HCT116 (cell line): ENCODE measurements at regions not wholly inside any gene's neighbourhood (a gene's known extent, or its start where the extent isn't known, plus 50 kb on each side); places are given as distances from the start of the nearest gene placed in this dataset.

Experiments
- ATAC-seq: fragments of 200-7000 bp; cut with Tn5 transposase; 2 replicates; pipeline ENCODE4 v1.9.1; 2020; ENCODE audit warnings: mild to moderate bottlenecking, moderate library complexity
- BruUV-seq: library from RNA; stranded (reverse); fragments of 400-500 nt; replicated peaks from 2 replicates; lab custom pipeline; 2021; lab: Mats Ljungman, UMichigan
- CTCF ChIA-PET: fragments of 300-600 bp; sonication (Branson Sonifier 250); formaldehyde crosslinking; loops from one replicate; lab custom pipeline; 2021; ENCODE audit warnings: antibody characterized with exemption; lab: Charles Lee
- POLR2A ChIA-PET: fragments of 300-600, 350-600 bp; sonication (Branson Sonifier 250); formaldehyde crosslinking; loops from one replicate; lab custom pipeline; 2021; ENCODE audit warnings: antibody characterized with exemption; lab: Charles Lee
- RAD21 ChIA-PET, 2 experiments: fragments of 300-600 bp; sonication (Branson Sonifier 250); formaldehyde crosslinking; loops; one replicate each; lab custom pipeline; 2023; ENCODE audit warnings: low total read pairs in 2 of 2; ENCODE audit not compliant: uncharacterized antibody in 2 of 2, unreplicated experiment in 2 of 2, low non-redundant PET in 1 of 2; lab: Charles Lee
- DNase-seq: peaks from one replicate; pipeline ENCODE4 v3.0.0-alpha.2; 2010; ENCODE audit warnings: low read depth, low spot score
- H2AFZ ChIP-seq: fragments of 200-600 bp; shearing (Covaris generic), sonication (generic); 2 replicates; pipeline ENCODE4 v1.6.1; 2017; ENCODE audit warnings: low read depth, mixed run types, mixed read lengths, antibody characterized with exemption, low read length; ENCODE audit not compliant: poor library complexity, severe bottlenecking
- H3K27ac ChIP-seq: 2 replicates; pipeline ENCODE4 v1.5.1; 2012; ENCODE audit warnings: low read depth, low read length
- H3K27me3 ChIP-seq: fragments of 200-600 bp; sonication (generic); 2 replicates; pipeline ENCODE4 v1.6.1; 2016; ENCODE audit warnings: mixed run types, low read length, mixed read lengths; ENCODE audit not compliant: insufficient read depth
- H3K36me3 ChIP-seq, 2 experiments: fragments of 200-500 bp in 1 of 2; fragments of 200-600 bp in 1 of 2; sonication (Bioruptor generic) in 1 of 2; sonication (generic) in 1 of 2; 2 replicates each; pipeline versions ENCODE4 v1.5.1 to v1.6.1; 2014 to 2016; ENCODE audit warnings: low read length in 2 of 2, inconsistent platforms in 1 of 2, mixed read lengths in 1 of 2, mixed run types in 1 of 2; ENCODE audit not compliant: insufficient read depth in 2 of 2, control insufficient read depth in 1 of 2
- H3K4me1 ChIP-seq, 2 experiments: fragments of 200-600 bp in 1 of 2; sonication (generic) in 1 of 2; 2 replicates each; pipeline versions ENCODE4 v1.5.1 to v1.6.1; 2012 to 2017; ENCODE audit warnings: low read length in 2 of 2, inconsistent platforms in 1 of 2, mild to moderate bottlenecking in 1 of 2, mixed read lengths in 1 of 2, mixed run types in 1 of 2, moderate library complexity in 1 of 2; ENCODE audit not compliant: insufficient read depth in 2 of 2, control insufficient read depth in 1 of 2
- H3K4me2 ChIP-seq: fragments of 200-600 bp; sonication (generic); 2 replicates; pipeline ENCODE4 v1.6.1; 2017; ENCODE audit warnings: mixed run types, low read length, mixed read lengths
- H3K4me3 ChIP-seq, 2 experiments: fragments of 200-600 bp in 1 of 2; sonication (generic) in 1 of 2; replicated peaks in 1 of 2; 2 replicates each; pipeline ENCODE4 v1.5.1; 2011 to 2016; ENCODE audit warnings: low read length in 2 of 2, control low read depth in 1 of 2, low read depth in 1 of 2, mild to moderate bottlenecking in 1 of 2, mixed read lengths in 1 of 2, mixed run types in 1 of 2
- H3K79me2 ChIP-seq: fragments of 200-600 bp; sonication (generic); 2 replicates; pipeline ENCODE4 v1.6.1; 2017; ENCODE audit warnings: mild to moderate bottlenecking, mixed run types, low read length, moderate library complexity, mixed read lengths; ENCODE audit not compliant: insufficient read depth
- H3K9ac ChIP-seq: fragments of 200-600 bp; sonication (generic); 2 replicates; pipeline ENCODE4 v1.6.1; 2016; ENCODE audit warnings: low read length, mixed read lengths
- H3K9me2 ChIP-seq: fragments of 200-600 bp; sonication (generic), shearing (Covaris generic); 2 replicates; pipeline ENCODE4 v1.6.1; 2017; ENCODE audit warnings: mixed run types, mild to moderate bottlenecking, moderate library complexity; ENCODE audit not compliant: insufficient read depth
- H3K9me3 ChIP-seq, 2 experiments: fragments of 200-500 bp in 1 of 2; fragments of 200-600 bp in 1 of 2; sonication (Bioruptor generic) in 1 of 2; sonication (generic) in 1 of 2; 2 replicates each; pipeline ENCODE4 v1.6.1; 2014 to 2017; ENCODE audit warnings: low read length in 2 of 2, mixed read lengths in 2 of 2, inconsistent platforms in 1 of 2, low read depth in 1 of 2, mild to moderate bottlenecking in 1 of 2, mixed run types in 1 of 2, moderate library complexity in 1 of 2; ENCODE audit not compliant: control insufficient read depth in 1 of 2, insufficient read depth in 1 of 2
- H4K20me1 ChIP-seq: fragments of 200-600 bp; sonication (generic), shearing (Covaris generic); 2 replicates; pipeline ENCODE4 v1.6.1; 2017; ENCODE audit warnings: mixed run types, mild to moderate bottlenecking, moderate library complexity; ENCODE audit not compliant: insufficient read depth
- ATF3 ChIP-seq: IDR thresholded peaks from 2 replicates; pipeline ENCODE4 v1.6.1; 2012
- CBX3 ChIP-seq: IDR thresholded peaks from 2 replicates; pipeline ENCODE4 v1.6.1; 2012; ENCODE audit warnings: low read depth
- CEBPB ChIP-seq: IDR thresholded peaks from 2 replicates; pipeline ENCODE4 v1.6.1; 2012; ENCODE audit warnings: low read depth
- CTCF ChIP-seq, 3 experiments: fragments of 200-600 bp in 1 of 3; sonication (generic) in 1 of 3; IDR thresholded peaks in 2 of 3; conservative IDR thresholded peaks in 1 of 3; 2 replicates each; pipeline ENCODE4 v1.5.1; 2012 to 2017; ENCODE audit warnings: low read depth in 2 of 3, low read length in 2 of 3, antibody characterized with exemption in 1 of 3, borderline replicate concordance in 1 of 3, control low read depth in 1 of 3, mild to moderate bottlenecking in 1 of 3, mixed read lengths in 1 of 3, mixed run types in 1 of 3, moderate library complexity in 1 of 3; ENCODE audit not compliant: insufficient read depth in 1 of 3
- ELF1 ChIP-seq: IDR thresholded peaks from 2 replicates; pipeline ENCODE4 v1.6.1; 2012; ENCODE audit warnings: low read depth, borderline replicate concordance
- EZH2 ChIP-seq: fragments of 200-600 bp; sonication (generic); IDR thresholded peaks from 2 replicates; pipeline ENCODE4 v1.6.1; 2017; ENCODE audit warnings: antibody characterized with exemption, mixed run types
- JUND ChIP-seq: IDR thresholded peaks from 2 replicates; pipeline ENCODE4 v1.6.1; 2012
- MAX ChIP-seq: IDR thresholded peaks from 2 replicates; pipeline ENCODE4 v1.6.1; 2012
- POLR2AphosphoS5 ChIP-seq: IDR thresholded peaks from 2 replicates; pipeline ENCODE4 v1.6.1; 2011; ENCODE audit warnings: mild to moderate bottlenecking, low read depth, low read length, moderate library complexity
- RAD21 ChIP-seq: IDR thresholded peaks from 2 replicates; pipeline ENCODE4 v1.6.1; 2012; ENCODE audit warnings: low read depth, mild to moderate bottlenecking
- SIN3A ChIP-seq: IDR thresholded peaks from 2 replicates; pipeline ENCODE4 v1.6.1; 2012; ENCODE audit warnings: low read depth
- SP1 ChIP-seq: IDR thresholded peaks from 2 replicates; pipeline ENCODE4 v1.6.1; 2012; ENCODE audit warnings: low read depth
- SRF ChIP-seq: IDR thresholded peaks from 2 replicates; pipeline ENCODE4 v1.6.1; 2012; ENCODE audit warnings: low read depth
- YY1 ChIP-seq: IDR thresholded peaks from 2 replicates; pipeline ENCODE4 v1.6.1; 2011; ENCODE audit warnings: low read length, low read depth, moderate library complexity, mild to moderate bottlenecking; ENCODE audit not compliant: insufficient replicate concordance; ENCODE audit errors: extremely low read depth
- ZBTB33 ChIP-seq: IDR thresholded peaks from 2 replicates; pipeline ENCODE4 v1.6.1; 2011; ENCODE audit warnings: mild to moderate bottlenecking, low read length, moderate library complexity; ENCODE audit not compliant: insufficient replicate concordance; ENCODE audit errors: extremely low read depth
- ZFX ChIP-seq: fragments of 450-650 bp; IDR thresholded peaks from 2 replicates; pipeline ENCODE4 v1.6.1; 2017
- ZNF274 ChIP-seq: fragments of 200-500 bp; sonication (Bioruptor generic); IDR thresholded peaks from 2 replicates; pipeline ENCODE4 v1.6.1; 2014; ENCODE audit warnings: mild to moderate bottlenecking, low read depth, low read length, inconsistent platforms
- intact Hi-C: fragments of 100-400 bp; cut with micrococcal nuclease; formaldehyde crosslinking; loops from 2 replicates; pipeline ENCODE4 v1.10.0; 2022
- TF ChIP-seq, protein P1 (sequence below): IDR thresholded peaks from 2 replicates; pipeline ENCODE4 v1.6.1; 2012; ENCODE audit warnings: low read depth

- TF ChIP-seq MAX (no peak), EZH2 (no peak), ELF1 (no peak), POLR2AphosphoS5 (no peak)
- TF ChIP-seq, all 23 proteins: peak for 0
Measured at GRCh38 chr3:195007151-195007550, 263.8 kb downstream of the XXYLT1 start (continued).

- ChIA-PET POLR2A (no interaction called here), CTCF (no interaction called here), RAD21 (no interaction called here)
- TF ChIP-seq POLR2AphosphoS5 (no peak), ATF3 (no peak), EZH2 (no peak), ZNF274 (no peak), SRF (no peak), SP1 (no peak), CEBPB (no peak), JUND (no peak), CTCF (IDR thresholded peaks at IDR 0.05 in 2 of 3, conservative IDR thresholded peaks at IDR 0.05 in 1 of 3; ENCODE audit: borderline replicate concordance in 1 of 3, insufficient read depth in 1 of 3, low read depth in 2 of 3, low read length in 2 of 3) (no peak), ZFX (no peak), MAX (no peak), YY1 (no peak), RAD21 (no peak), ELF1 (no peak), ZBTB33 (no peak), CBX3 (no peak), SIN3A (no peak)
- TF ChIP-seq, protein P1, sequence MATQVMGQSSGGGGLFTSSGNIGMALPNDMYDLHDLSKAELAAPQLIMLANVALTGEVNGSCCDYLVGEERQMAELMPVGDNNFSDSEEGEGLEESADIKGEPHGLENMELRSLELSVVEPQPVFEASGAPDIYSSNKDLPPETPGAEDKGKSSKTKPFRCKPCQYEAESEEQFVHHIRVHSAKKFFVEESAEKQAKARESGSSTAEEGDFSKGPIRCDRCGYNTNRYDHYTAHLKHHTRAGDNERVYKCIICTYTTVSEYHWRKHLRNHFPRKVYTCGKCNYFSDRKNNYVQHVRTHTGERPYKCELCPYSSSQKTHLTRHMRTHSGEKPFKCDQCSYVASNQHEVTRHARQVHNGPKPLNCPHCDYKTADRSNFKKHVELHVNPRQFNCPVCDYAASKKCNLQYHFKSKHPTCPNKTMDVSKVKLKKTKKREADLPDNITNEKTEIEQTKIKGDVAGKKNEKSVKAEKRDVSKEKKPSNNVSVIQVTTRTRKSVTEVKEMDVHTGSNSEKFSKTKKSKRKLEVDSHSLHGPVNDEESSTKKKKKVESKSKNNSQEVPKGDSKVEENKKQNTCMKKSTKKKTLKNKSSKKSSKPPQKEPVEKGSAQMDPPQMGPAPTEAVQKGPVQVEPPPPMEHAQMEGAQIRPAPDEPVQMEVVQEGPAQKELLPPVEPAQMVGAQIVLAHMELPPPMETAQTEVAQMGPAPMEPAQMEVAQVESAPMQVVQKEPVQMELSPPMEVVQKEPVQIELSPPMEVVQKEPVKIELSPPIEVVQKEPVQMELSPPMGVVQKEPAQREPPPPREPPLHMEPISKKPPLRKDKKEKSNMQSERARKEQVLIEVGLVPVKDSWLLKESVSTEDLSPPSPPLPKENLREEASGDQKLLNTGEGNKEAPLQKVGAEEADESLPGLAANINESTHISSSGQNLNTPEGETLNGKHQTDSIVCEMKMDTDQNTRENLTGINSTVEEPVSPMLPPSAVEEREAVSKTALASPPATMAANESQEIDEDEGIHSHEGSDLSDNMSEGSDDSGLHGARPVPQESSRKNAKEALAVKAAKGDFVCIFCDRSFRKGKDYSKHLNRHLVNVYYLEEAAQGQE, result no peak
- Histone ChIP-seq H3K9ac (no peak overlapping the region), H3K4me3 (no peak overlapping the region), H3K9me2 (no peaks in the 10 kb centered on the region), H3K27me3 (peaks cover 35% of the 10 kb centered on the region), H3K4me1 (0 out of 4 replicates have a peak, but pooled peaks cover 0 to 4% of the 10 kb centered on the region in 2 experiments), H3K9me3 (no peaks in the 10 kb centered on the region), H4K20me1 (no peaks in the 10 kb centered on the region), H3K27ac (no peak overlapping the region), H2AFZ (no peak overlapping the region), H3K4me2 (no peak overlapping the region), H3K79me2 (no peaks in the 10 kb centered on the region), H3K36me3 (no peaks in the 10 kb centered on the region)
- ATAC-seq, result no peak
- BruUV-seq, result no TSS peak
- no peak for DNase-seq
- intact Hi-C loops, result no loop called here
Measured at GRCh38 chr3:195007766-195008165, 263.2 kb downstream of the XXYLT1 start.
